T1000 (cell line): ENCODE measurements at regions not wholly inside any gene's neighbourhood (a gene's known extent, or its start where the extent isn't known, plus 50 kb on each side); places are given as distances from the start of the nearest gene placed in this dataset.

Source experiments
- DNase-seq: peaks from one replicate; lab custom pipeline; 2025; ENCODE audit warnings: mixed read lengths; lab: John Stamatoyannopoulos, UW

DNA sequence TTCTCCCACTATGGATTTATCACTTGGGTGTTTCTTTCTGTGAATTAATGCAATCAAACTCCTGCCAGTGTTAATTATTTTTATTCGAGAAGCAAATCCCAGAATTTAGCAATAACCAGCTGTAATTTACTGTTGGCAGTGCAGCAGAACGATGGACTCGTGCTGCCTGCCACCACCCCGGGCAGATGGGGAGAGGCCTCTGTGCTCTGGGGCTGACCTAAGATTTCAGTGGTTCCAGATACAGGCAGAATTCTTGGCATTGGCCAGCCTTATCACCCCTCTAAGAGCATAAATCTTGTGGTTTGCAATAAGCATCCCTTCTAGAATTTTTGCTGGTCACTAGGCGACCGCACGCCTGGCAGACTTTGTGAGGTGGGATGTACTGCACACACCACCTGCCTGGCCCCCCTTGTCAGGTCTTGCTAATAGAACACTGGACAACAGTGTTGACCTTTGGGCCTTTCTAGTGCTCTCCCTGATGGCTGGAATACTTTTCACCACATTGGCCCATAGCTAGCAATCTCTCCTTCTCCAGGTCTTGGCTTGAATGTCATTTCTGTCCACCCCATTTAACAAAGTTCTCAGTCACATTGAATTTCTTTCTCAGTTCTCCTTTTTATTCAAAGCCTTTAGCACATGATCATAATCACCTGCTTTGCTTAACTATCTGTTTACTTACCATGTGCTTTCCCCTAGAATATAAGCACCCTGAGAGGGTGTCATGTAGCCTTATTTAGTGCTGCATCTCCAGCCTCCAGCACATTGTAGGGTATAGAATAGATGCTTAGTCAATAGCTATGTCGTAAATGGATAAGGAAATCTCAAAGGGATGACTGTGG, 122.1 kb upstream of the DYNLRB2 start:
- no peak for DNase-seq

DNA sequence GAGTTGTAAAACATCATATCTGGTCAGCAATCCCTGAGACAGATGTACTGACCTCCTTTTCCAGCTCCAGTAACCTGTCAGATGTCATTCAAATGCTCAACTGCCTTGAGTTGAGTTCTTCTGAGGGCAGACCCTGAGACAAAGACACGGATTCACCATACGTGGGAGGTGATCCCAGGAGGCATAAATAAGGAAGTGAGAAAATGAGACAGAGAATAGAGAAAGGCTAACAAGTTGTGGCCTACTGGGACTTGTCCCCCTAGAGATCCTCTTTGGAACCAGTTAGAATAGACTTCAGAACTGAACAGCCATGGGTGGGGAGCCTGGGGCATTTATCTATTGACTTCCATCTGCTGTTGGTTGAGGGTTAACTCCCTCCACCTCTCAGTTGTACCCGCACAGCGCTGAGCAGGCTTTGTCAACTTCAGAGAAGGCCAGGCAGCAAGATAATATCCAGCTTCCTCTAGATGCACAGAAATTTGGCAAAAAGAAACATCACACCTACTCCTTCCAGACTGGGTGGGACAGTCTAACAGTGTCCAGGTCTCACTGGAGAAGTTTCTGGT, 123.0 kb upstream of the DYNLRB2 start:
- no peak for DNase-seq

- no peak for DNase-seq
Observed at GRCh38 chr16:80408014-80408413, 132.8 kb upstream of the DYNLRB2 start.

DNA sequence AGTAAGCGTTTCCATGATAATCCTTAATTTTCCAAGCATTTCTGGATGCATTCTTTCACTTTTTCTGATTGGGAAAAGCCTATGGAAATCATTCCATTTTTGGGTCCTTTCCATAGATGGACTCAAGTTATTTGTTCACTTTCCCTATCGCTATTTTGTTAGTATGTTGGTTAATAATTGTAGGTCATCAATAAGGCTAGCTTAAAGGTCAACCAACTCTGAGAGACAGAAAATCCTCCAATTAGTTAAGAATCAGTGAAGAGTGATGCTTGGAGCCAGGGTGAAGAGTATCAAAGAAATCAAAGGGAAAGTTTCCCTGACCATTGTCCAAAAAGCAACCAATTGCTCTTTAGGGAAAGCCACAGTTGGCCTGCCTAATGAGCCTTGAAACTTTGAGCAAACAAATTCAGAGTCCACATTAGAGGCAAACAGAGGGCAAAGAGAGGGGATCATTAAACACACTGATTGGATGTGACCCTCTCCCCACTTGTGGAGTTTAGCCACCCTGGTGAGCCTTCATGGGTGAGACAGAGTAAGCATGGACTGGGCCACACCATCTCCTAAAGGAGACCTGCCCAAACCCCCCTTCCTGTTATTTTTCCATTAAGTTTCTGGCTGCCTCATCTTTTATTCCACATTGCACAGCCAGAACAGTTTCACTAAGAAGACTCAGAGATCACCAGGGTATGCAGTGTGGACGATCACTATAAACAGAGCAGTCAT, 133.4 kb upstream of the DYNLRB2 start:
- no peak for DNase-seq

DNA sequence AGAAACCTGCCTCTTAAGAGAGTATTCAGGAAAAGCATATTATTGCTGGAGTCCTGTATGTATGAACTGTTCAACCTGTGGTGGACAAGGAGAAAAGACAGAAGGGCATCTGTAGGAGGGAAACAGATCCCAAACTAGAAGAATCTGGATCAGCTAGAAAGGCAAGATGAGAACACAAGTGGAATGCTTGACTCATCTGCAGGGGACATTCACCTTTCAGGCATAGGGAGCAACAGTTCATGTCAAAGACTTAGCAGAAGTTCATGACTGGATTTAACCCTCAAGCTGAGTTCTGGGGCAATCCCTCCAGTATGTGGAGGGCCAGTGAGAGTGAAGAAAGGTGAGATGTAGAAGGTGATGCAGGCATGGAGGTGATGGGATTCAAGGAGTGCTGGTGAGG, 135.9 kb upstream of the DYNLRB2 start:
- no peak for DNase-seq

- no peak for DNase-seq
Observed at GRCh38 chr16:80403894-80404293, 136.9 kb upstream of the DYNLRB2 start.

DNA sequence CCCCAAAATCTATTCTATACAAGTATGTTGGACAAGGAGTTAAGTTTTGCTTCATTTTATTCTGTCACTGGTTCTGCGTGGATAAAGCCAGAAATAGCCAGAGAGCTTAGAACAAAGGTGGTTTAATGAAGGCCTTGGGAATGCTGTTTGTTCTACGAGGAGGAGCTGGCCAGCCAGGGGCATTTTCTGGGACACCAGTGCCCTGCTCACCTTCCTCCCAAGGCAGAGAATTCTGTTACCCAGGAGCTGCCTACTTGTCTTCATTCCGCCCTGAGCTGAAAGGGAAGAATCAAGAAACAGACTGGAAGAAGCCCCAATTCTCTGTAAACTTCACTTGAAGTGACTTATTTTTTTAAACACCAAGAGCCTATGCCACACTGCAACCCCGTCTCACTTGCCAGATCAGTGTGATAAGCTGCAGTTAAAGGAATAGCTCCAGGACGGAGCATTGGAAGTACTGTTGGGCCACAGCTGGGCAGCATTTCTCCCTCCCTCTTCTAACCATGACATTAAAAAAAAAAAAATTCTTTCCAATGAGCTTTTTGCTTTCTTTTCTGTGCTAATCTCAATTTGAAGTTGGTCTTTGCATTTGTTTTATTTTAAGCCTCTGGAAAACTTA, 149.8 kb upstream of the DYNLRB2 start:
- DNase-seq, result no peak

DNA sequence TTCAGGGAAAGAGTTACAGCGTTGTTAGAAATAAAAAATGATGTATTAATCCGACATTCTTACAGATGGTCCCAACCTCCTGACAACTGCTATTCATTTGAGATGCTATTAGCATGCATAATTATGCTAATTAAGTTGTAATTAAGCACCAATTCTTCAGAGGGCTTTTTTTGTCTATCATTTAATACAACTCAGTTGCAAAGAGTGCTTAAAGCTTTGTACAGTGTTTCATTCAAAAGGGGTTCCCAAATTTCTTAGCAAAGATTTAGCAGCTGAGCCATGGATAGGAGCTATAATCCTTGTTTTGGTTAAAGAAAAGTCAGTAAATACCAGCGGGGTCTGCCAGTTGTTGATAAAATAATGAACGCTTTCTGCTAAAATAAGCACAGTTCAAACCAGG, 150.7 kb upstream of the DYNLRB2 start:
- no peak for DNase-seq

GRCh38 chr16:80389338-80389737, 151.5 kb upstream of the DYNLRB2 start:
- DNase-seq, result no peak

DNA sequence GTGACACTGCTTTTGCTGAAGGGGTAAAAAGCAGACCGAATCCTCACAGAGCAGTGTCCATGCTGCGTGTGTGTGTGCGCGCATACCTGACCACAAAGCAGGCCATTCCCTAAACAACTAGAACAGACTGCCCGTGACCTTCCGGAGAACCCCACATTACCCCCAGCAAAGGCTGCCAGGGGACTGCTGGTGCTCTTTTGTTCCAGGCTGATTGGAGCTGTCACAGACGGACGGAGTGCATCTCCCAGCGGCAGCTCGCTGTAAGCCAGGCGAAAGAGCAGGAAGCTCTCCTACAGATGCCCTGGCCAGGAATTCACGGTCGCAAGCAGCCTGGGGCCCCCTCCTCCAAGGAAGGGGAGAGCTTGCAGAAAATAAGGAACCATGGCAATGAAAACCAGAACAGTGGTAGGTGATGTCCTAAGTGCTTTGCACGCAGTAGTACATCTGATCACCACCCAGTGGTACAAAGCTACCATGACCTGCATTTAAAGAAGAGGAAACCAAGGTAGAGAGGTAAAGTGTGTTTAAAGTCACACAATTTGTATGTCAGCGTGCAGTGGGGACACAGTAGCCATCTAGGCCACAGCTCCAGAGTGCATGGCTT, 153.4 kb upstream of the DYNLRB2 start:
- DNase-seq, result no peak

DNA sequence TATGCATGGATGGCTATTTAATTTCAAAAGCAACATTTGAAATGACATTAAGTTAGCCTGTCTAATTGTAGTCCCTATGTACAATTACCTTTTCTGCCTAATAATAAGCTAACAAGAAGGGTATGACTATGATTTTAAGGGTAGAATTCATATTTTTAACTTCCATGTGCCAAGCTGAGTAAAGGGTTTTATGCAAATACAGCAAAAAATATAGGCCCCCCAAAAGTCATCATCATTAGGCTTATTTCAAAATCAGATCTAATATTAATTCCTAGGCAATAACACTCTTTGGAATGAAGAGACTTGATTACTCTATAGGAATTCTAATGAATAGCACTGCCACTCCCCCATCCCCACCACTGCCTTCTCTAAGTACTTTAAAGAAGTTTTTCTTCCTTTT, 155.9 kb upstream of the DYNLRB2 start:
- no peak for DNase-seq

- DNase-seq, result no peak
Observed at GRCh38 chr16:80380514-80380913, 160.3 kb upstream of the DYNLRB2 start.

GRCh38 chr16:80377096-80377956, 163.5 kb upstream of the DYNLRB2 start:
- DNase-seq, result no peak

DNA sequence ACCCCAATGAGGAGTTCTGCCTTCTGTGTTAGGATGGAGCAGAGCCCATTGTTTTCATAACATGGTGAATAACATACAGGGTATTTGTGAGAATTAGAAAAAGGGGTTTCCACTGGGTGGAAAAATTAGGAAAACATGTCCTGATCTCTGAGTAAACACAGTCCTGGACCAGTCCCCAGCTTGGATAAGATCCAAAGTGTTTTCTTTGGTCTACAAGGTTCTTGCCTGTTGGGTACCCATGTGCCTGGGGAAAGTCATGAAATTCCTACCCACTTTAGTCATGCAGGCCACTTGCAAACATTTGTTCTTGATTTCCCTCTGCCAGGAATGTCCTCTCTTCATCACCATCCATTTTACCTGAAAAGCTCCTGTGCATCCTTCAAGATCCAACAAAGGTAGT, 164.8 kb upstream of the DYNLRB2 start:
- no peak for DNase-seq

- DNase-seq, result no peak
Observed at GRCh38 chr16:80375513-80375912, 165.3 kb upstream of the DYNLRB2 start.

DNA sequence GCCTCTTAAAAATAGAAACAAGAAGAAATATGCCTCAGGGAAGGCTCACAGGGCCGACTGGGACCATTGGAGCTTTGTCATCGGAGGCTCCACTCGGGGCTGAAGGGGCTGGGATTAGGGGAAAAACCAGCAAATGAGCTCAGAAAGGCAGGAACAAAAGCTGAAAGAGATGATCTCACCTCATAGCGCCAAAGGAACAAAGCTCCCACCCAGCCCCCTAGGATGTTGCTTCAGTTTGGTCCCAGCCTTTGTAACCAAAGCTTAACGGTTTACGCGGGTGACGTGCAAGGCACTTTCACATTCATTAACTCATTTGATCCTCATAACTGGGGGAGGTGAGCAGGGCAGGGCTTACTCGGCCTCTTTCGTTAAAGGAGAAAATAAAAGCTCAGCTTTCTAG, 168.5 kb upstream of the DYNLRB2 start:
- DNase-seq, result no peak

DNA sequence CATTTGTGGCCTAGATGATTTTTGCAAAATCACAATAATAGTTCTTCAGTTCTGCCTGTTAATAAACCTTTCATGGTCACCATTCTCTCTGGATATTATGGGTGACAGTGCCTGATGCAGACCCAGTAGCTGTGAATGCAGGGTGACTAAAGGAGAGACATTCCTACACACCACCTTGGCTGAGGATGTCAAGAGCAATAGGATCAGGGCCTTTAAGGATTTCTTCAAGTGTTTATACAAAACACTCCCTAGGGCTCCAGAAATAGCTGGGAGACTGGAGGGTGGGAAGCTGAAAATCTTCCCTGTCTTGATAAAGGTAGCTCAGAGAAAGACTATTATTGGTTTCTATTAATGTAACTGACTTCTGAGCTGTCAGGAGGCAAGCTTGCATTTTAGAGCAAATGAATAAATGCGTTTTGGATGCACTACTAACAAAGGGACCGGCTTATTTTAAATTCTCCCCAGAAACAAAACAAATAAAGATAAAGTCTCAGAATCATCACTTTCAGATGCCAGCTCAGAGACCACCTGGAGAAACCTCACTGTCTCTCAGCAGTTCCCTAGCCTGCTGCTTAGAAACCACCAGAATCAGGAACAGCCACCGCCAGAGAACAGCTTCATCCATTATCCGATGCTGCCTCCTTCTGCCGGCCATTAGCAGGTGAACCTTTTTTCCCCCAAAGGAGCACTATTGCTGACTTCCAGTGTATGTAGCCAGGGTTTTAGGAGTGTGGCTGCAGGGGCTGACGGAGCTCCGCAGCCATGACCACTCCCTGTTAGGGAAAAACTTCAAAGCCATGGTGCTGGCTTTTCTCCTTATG, 171.4 kb upstream of the DYNLRB2 start:
- DNase-seq, result no peak

- no peak for DNase-seq
Observed at GRCh38 chr16:80367037-80367658, 173.6 kb upstream of the DYNLRB2 start.

DNA sequence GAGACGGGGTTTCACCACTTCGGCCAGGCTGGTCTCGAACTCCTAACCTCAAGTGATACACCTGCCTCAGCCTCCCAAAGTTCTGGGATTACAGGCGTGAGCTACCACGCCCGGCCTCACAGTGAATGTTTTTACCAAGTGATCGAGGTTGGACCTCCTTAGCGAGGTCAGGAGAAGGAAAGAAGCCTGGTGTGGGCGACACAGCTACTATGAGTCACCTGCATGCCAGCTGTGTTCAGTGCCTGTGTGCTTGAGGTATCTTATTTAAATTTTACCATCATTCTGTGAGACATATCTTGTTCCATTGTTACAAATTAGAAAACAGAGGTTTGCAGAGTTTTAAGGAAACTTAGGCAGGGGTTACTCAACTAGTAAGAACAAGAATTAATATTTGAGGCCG, 174.8 kb upstream of the DYNLRB2 start:
- no peak for DNase-seq

DNA sequence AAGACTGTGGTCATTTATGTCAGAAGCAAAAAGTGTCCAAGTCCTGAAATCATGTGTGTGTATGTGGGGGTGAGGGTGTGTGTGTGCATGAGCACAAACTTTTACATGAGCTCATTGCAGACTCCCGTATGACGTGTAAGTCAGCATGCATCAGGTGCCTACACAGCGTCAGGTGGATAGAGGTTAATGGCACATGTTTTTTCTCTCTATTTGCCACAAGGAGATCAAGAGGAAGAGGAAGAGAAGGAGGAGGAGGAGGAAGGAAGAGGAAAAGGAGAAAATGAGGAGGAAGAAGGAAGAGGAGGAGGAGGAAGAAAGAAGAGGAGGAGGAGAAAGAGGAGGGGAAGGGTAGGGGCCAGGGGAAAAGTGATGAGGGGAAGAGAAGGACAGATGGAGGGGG, 178.0 kb upstream of the DYNLRB2 start:
- DNase-seq, result no peak
